GM23338 (cell line): ENCODE measurements at regions not wholly inside any gene's neighbourhood (a gene's known extent, or its start where the extent isn't known, plus 50 kb on each side); places are given as distances from the start of the nearest gene placed in this dataset.

Experiments used
- ATAC-seq: fragments of 200-7000 bp; cut with Tn5 transposase; 3 replicates; pipeline ENCODE4 v1.9.1; 2020
- DNase-seq: peaks from one replicate; pipeline ENCODE4 v3.0.0-alpha.2; 2015; ENCODE audit warnings: low spot score
- H2AFZ ChIP-seq: fragments of 200-600 bp; sonication (generic); 2 replicates; pipeline ENCODE4 v1.8.0; 2016; ENCODE audit warnings: antibody characterized with exemption, mild to moderate bottlenecking, moderate library complexity
- H3F3A ChIP-seq: fragments of 200-600 bp; sonication (generic); replicated peaks from 2 replicates; pipeline ENCODE4 v1.8.0; 2017; ENCODE audit warnings: antibody characterized with exemption, mixed run types, low read depth
- H3K27ac ChIP-seq: fragments of 200-600 bp; sonication (generic); 2 replicates; pipeline ENCODE4 v1.6.1; 2016; ENCODE audit warnings: low read depth
- H3K27me3 ChIP-seq: fragments of 200-600 bp; sonication (generic); 2 replicates; pipeline ENCODE4 v1.8.0; 2016; ENCODE audit warnings: mild to moderate bottlenecking, mixed run types, moderate library complexity; ENCODE audit not compliant: insufficient read depth
- H3K36me3 ChIP-seq: fragments of 200-600 bp; sonication (generic); 2 replicates; pipeline ENCODE4 v1.8.0; 2016; ENCODE audit warnings: mild to moderate bottlenecking; ENCODE audit not compliant: insufficient read depth
- H3K4me1 ChIP-seq: fragments of 200-600 bp; sonication (generic); 2 replicates; pipeline ENCODE4 v1.8.0; 2016; ENCODE audit warnings: mild to moderate bottlenecking, moderate library complexity; ENCODE audit not compliant: insufficient read depth
- H3K4me2 ChIP-seq: fragments of 200-600 bp; sonication (generic); 2 replicates; pipeline ENCODE4 v1.7.1; 2017; ENCODE audit warnings: mixed run types
- H3K4me3 ChIP-seq: fragments of 200-600 bp; sonication (generic); 2 replicates; pipeline ENCODE4 v1.6.1; 2016; ENCODE audit warnings: mixed run types
- H3K79me2 ChIP-seq: fragments of 200-600 bp; sonication (generic); replicated peaks from 2 replicates; pipeline ENCODE4 v1.8.0; 2017; ENCODE audit warnings: mild to moderate bottlenecking; ENCODE audit not compliant: insufficient read depth
- H3K9me2 ChIP-seq: fragments of 200-600 bp; sonication (generic); 2 replicates; pipeline ENCODE4 v1.8.0; 2017; ENCODE audit not compliant: insufficient read depth
- H4K20me1 ChIP-seq: fragments of 200-600 bp; sonication (generic); replicated peaks from 2 replicates; pipeline ENCODE4 v1.8.0; 2017; ENCODE audit warnings: mild to moderate bottlenecking; ENCODE audit not compliant: insufficient read depth
- H3K27ac Mint-ChIP-seq: 2 replicates; pipeline ENCODE4 v1.8.0; 2020; ENCODE audit warnings: inconsistent platforms, mild to moderate bottlenecking, moderate library complexity, mixed read lengths
- H3K27me3 Mint-ChIP-seq: 3 replicates; pipeline ENCODE4 v1.8.0; 2022; ENCODE audit warnings: low read depth, mild to moderate bottlenecking, moderate library complexity, mixed read lengths, inconsistent platforms; ENCODE audit not compliant: insufficient read depth, poor library complexity
- H3K36me3 Mint-ChIP-seq: 3 replicates; pipeline ENCODE4 v1.8.0; 2021; ENCODE audit warnings: low read depth, mild to moderate bottlenecking, inconsistent platforms, moderate library complexity, mixed read lengths
- H3K4me1 Mint-ChIP-seq: 3 replicates; pipeline ENCODE4 v1.8.0; 2020; ENCODE audit warnings: mild to moderate bottlenecking, inconsistent platforms, mixed read lengths
- H3K4me3 Mint-ChIP-seq: 3 replicates; pipeline ENCODE4 v1.8.0; 2021; ENCODE audit warnings: moderate library complexity, mild to moderate bottlenecking, inconsistent platforms, mixed read lengths
- H3K9me3 Mint-ChIP-seq: 3 replicates; pipeline ENCODE4 v1.8.0; 2020; ENCODE audit warnings: moderate library complexity, mild to moderate bottlenecking, inconsistent platforms, mixed read lengths
- CREB1 ChIP-seq: fragments of 250-450 bp; sonication (Bioruptor Pico); IDR thresholded peaks from 2 replicates; pipeline ENCODE4 v1.5.0; 2020; ENCODE audit warnings: low read depth, mild to moderate bottlenecking, moderate library complexity
- CTCF ChIP-seq, 2 experiments: fragments of 200-600 bp in 1 of 2; sonication (generic) in 1 of 2; conservative IDR thresholded peaks; 2 replicates each; pipeline versions ENCODE4 v1.5.1 to v1.6.1; 2016 to 2017; ENCODE audit warnings: antibody characterized with exemption in 2 of 2, low read depth in 2 of 2, mild to moderate bottlenecking in 2 of 2, moderate library complexity in 1 of 2
- ETS1 ChIP-seq: IDR thresholded peaks from 2 replicates; pipeline ENCODE4 v1.6.1; 2016; ENCODE audit warnings: antibody characterized with exemption
- EZH2 ChIP-seq: fragments of 200-600 bp; sonication (generic); IDR thresholded peaks from one replicate; pipeline ENCODE4 v1.8.0; 2017; ENCODE audit warnings: antibody characterized with exemption, mild to moderate bottlenecking, low read depth; ENCODE audit not compliant: unreplicated experiment
- JUNB ChIP-seq: IDR thresholded peaks from one replicate; pipeline ENCODE4 v1.6.1; 2016; ENCODE audit warnings: antibody characterized with exemption; ENCODE audit not compliant: unreplicated experiment
- NANOG ChIP-seq: IDR thresholded peaks from 2 replicates; pipeline ENCODE4 v1.6.1; 2016; ENCODE audit warnings: antibody characterized with exemption, borderline replicate concordance
- ZNF114 ChIP-seq: fragments of 250-450 bp; sonication (Bioruptor Pico); IDR thresholded peaks from 2 replicates; pipeline ENCODE4 v1.5.0; 2020; ENCODE audit warnings: mild to moderate bottlenecking, moderate library complexity
- ZNF331 ChIP-seq: fragments of 250-450 bp; sonication (Bioruptor Pico); IDR thresholded peaks from 2 replicates; pipeline ENCODE4 v1.5.0; 2020; ENCODE audit warnings: low read depth, mild to moderate bottlenecking, moderate library complexity
- ZNF462 ChIP-seq: fragments of 250-450 bp; sonication (Bioruptor Pico); IDR thresholded peaks from 2 replicates; pipeline ENCODE4 v1.5.0; 2020; ENCODE audit warnings: mild to moderate bottlenecking, moderate library complexity

GRCh38 chr15:39127925-39128617 is 452.8 kb upstream of the THBS1 start:
- Mint-ChIP-seq H3K9me3 (no peaks in the 10 kb centered on the region), H3K27me3 (peaks cover 3% of the 10 kb centered on the region), H3K36me3 (no peaks in the 10 kb centered on the region), H3K4me3 (no peak overlapping the region), H3K4me1 (peaks cover 10% of the 10 kb centered on the region; the same call in 2 of the 3 replicates), H3K27ac (peak overlapping the region; percentile 83)
- TF ChIP-seq NANOG, result no peak
- TF ChIP-seq ZNF462 (CRISPR knock-in tag), result peak; percentile 31; the same call in 1 of the 2 replicates
- Histone ChIP-seq H3F3A (no peaks in the 10 kb centered on the region), H3K4me2 (no peak overlapping the region), H3K27me3 (no peaks in the 10 kb centered on the region), H3K4me1 (0 out of 2 replicates have a peak, but pooled peaks cover 9% of the 10 kb centered on the region), H3K4me3 (no peak overlapping the region), H3K79me2 (no peaks in the 10 kb centered on the region), H2AFZ (0 out of 2 replicates have a peak overlapping the region, but pooled peaks have one; percentile 2), H4K20me1 (no peaks in the 10 kb centered on the region), H3K27ac (no peak overlapping the region), H3K36me3 (no peaks in the 10 kb centered on the region), H3K9me2 (peaks cover 3% of the 10 kb centered on the region)
- DNase-seq (peak; percentile 50), ATAC-seq (peak; percentile 66)

GRCh38 chr15:39128746-39129145 is 452.1 kb upstream of the THBS1 start:
- H3K27me3 Mint-ChIP-seq, result peaks cover 3% of the 10 kb centered on the region
- TF ChIP-seq EZH2, result no peak
- TF ChIP-seq JUNB, result no peak
- TF ChIP-seq CTCF (conservative IDR thresholded peaks at IDR 0.05; ENCODE audit: low read depth in 2 of 2), result no peak
- no peak for TF ChIP-seq CREB1 (CRISPR knock-in tag)
- no peak for TF ChIP-seq ETS1
- TF ChIP-seq NANOG, result no peak
- no peak for TF ChIP-seq ZNF331 (CRISPR knock-in tag)
- no peak for TF ChIP-seq ZNF114 (CRISPR knock-in tag)

More at GRCh38 chr15:39128746-39129145, 452.1 kb upstream of the THBS1 start:
- peaks cover 10% of the 10 kb centered on the region; the same call in 2 of the 3 replicates for H3K4me1 Mint-ChIP-seq
- H3K27ac Mint-ChIP-seq, result no peak overlapping the region
- H3K4me2 ChIP-seq, result no peak overlapping the region
- no peaks in the 10 kb centered on the region for H3K27me3 ChIP-seq
- 0 out of 2 replicates have a peak, but pooled peaks cover 9% of the 10 kb centered on the region for H3K4me1 ChIP-seq
- no peaks in the 10 kb centered on the region for H4K20me1 ChIP-seq
- H3K4me3 ChIP-seq, result no peak overlapping the region
- no peak for DNase-seq
- H3K36me3 Mint-ChIP-seq, result no peaks in the 10 kb centered on the region
- H3K9me2 ChIP-seq, result peaks cover 3% of the 10 kb centered on the region
- H2AFZ ChIP-seq, result 0 out of 2 replicates have a peak overlapping the region, but pooled peaks have one; percentile 2
- H3K9me3 Mint-ChIP-seq, result no peaks in the 10 kb centered on the region
- no peaks in the 10 kb centered on the region for H3F3A ChIP-seq
- ATAC-seq, result no peak
- H3K27ac ChIP-seq, result no peak overlapping the region
- H3K4me3 Mint-ChIP-seq, result no peak overlapping the region
- H3K36me3 ChIP-seq, result no peaks in the 10 kb centered on the region
- no peaks in the 10 kb centered on the region for H3K79me2 ChIP-seq
